Fibroblast of skin of left quadriceps (primary cell): ENCODE measurements at regions not wholly inside any gene's neighbourhood (a gene's known extent, or its start where the extent isn't known, plus 50 kb on each side); places are given as distances from the start of the nearest gene placed in this dataset.
"Not testable (repeated sequence)": the region's sequence is repeated elsewhere in the genome, so short reads cannot be mapped to it uniquely, and the experiment has no call there.

Experiments
- DNase-seq, 2 experiments: peaks; one replicate each; pipeline ENCODE4 v3.0.0-alpha.2; 2013; ENCODE audit warnings: low read depth in 2 of 2

- DNase-seq = no peak
Observed at GRCh38 chr1:58190267-58190988, 356.1 kb downstream of the OMA1 start.

DNA sequence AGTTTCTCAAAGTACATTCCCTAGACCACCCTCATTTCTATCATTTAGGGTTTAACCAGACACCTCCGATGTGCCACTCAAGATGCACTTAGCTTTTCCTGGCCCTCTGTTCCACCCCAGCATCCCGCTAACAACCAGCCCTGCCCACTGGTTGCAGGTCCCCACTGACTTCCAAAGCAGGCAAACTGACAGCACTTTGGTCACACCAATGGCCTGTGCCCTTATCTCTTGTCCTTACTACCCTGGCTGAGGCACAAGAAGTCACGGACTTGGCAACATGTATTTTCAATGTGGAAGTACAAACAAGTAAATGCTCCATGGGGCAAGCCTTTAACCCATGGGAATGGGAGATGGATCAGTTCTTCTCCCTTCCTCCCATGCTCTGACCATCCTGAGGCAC lies 357.1 kb downstream of the OMA1 start:
- no peak for DNase-seq

DNA sequence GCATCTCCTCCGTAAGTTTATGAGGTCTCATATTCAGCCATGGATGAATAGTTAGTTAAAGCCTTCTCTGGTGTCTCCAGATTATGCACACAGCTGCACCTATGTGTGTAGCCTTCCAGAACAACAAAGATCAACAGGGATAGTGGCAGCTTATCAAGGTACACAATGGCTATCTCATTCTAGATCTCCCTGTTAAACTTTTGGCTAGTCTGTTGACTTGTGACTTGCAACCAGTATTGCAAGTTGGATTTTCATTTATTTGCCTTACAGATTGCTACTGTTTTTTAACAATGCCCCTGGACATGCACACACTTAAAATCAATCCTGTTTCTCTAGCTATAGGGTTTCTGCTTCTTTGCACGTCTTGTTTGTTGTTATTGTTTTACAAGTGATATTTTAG lies 363.2 kb downstream of the OMA1 start:
- no peak for DNase-seq

DNA sequence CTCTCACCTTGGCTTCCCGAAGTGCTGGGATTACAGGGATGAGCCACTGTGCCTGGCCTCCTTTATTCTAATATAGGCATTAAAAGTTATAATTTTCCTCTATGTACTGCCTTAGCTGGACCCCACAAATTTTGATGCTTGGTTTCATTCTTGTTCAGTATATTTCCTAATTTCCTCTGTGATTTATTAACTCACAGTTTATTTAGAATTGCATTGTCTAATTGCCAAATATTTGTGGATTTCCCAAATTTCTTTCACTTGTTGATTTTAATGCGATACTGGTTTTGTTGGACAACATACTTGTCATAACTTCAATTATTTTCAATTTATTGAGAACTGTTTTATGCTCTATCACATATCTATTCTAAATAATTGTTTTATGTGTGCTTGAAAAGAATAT lies 366.0 kb downstream of the OMA1 start:
- no peak for DNase-seq

DNA sequence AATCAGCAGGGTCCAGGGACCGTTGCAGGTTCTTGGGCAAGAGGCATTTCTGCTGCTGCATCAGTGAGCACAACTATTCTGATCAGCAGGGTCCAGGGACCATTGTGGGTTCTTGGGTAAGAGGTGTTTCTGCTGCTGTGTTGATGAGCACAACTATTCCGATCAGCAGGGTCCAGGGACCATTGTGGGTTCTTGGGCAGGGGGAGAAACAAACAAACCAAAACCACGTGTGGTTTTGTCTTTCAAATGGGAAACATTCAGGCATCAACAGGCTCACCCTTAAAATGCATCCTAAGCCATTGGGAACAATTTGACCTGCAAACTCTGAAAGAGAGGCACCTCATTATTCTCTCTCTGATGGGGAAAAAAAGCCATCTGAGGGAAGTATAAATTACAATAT lies 377.4 kb downstream of the OMA1 start:
- not testable (repeated sequence) for DNase-seq

GRCh38 chr1:58167131-58167530 lies 379.4 kb downstream of the OMA1 start:
- DNase-seq = not testable (repeated sequence)

DNA sequence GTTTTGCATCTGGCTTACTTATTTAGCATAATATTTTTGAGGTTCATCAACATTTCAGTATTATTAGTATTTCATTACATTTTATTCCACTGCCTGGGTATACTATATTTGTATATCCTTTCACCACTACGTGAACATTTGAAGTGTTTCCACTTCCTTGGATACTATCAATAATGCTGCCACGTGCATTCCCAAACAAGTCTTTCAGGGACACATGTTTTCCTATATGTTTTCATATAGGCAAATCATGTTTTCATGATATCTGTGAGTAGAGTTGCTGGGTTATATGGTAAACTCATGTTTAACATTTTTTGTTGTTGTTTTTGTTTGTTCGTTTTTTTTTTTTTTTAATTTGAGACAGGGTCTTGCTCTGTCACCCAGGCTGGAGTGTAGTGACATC lies 380.1 kb downstream of the OMA1 start:
- DNase-seq = no peak

DNA sequence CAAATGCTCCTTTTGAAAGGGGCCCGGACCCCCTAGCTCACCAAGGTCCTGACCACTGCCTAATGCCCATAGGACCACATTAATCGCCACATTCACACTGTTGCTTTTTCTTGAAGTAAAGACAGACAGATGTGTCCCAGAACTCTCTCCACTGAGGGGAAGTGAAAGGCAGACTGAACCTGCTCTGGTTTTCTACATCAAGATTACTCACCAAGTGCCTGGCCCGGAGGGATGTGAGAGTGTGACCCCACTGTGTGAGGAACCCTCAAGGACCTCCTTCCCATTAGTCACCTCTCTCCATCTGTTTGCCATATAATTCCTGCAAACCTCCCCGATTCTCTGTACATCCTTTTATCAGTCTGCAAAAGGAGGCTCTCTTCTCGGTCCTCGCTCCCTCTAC lies 381.5 kb downstream of the OMA1 start:
- no peak for DNase-seq

- DNase-seq = peak; percentile 39 to 46
Observed at GRCh38 chr1:58162952-58163550, 383.5 kb downstream of the OMA1 start.

GRCh38 chr1:58159434-58159830 lies 387.1 kb downstream of the OMA1 start:
- DNase-seq = no peak

- no peak for DNase-seq
Observed at GRCh38 chr1:58158506-58159433, 387.8 kb downstream of the OMA1 start.

GRCh38 chr1:58158016-58158415 lies 388.5 kb downstream of the OMA1 start:
- no peak for DNase-seq

DNA sequence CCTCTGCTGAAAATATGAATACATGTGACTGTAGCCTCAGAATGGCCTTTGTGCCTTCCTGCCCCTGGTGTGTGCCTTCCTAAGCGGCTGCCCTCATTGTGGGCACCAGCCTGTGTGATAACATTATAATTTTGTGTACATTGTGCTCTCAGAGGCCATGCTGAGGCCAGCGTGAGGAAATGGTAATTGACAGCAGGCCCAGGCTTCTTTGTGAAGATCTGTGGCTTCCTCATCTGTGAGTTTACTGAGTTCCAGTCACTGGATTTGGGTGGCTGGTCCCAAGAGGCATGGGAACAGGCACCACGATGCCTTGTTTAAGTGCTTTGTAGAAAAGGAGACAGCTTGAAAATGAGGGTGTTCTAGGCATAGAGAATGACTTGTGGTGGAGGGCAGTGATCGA lies 389.3 kb downstream of the OMA1 start:
- no peak for DNase-seq

DNA sequence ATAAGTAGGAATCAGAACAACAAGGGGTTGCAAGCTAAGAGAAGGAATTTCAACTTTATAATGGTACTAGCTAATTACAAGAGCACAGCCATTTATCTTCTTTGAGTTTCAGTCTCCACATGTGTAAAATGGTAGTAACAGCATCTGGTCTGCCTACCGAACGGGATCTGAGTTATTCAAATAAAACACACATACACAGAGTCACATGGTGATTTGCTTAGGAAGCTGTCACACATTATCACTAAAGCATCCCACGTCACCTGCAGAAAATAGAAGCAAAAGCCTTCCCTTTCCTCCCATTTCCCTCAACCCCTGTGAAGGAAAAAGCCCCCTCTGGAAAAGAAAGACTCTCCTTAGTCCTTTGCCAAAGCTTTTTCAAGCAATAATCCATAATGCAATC lies 389.7 kb downstream of the OMA1 start:
- no peak for DNase-seq

- DNase-seq = no peak
Observed at GRCh38 chr1:58156124-58156468, 390.4 kb downstream of the OMA1 start.

- DNase-seq = no peak
Observed at GRCh38 chr1:58155418-58156123, 391.0 kb downstream of the OMA1 start.

DNA sequence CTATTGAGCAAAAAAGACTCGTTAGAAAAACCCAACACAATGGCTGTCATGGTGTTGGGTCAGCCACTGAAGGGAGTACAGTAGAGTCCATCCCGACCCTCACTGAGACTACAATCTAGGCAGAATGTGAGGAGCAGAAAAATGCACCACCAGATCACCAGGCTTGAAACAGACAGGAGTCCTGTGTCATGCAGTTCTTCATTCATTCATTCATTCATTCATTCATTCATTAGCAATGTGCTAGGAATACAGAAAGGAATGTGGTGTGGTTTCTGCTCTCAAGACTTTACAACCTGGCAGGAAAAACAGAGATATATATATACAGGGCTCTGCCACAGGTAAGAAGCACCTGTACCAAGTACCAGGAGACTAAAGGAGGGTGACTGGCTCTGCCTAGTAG lies 392.3 kb downstream of the OMA1 start:
- DNase-seq = no peak

- DNase-seq = no peak
Observed at GRCh38 chr1:58152697-58153096, 393.8 kb downstream of the OMA1 start.

DNA sequence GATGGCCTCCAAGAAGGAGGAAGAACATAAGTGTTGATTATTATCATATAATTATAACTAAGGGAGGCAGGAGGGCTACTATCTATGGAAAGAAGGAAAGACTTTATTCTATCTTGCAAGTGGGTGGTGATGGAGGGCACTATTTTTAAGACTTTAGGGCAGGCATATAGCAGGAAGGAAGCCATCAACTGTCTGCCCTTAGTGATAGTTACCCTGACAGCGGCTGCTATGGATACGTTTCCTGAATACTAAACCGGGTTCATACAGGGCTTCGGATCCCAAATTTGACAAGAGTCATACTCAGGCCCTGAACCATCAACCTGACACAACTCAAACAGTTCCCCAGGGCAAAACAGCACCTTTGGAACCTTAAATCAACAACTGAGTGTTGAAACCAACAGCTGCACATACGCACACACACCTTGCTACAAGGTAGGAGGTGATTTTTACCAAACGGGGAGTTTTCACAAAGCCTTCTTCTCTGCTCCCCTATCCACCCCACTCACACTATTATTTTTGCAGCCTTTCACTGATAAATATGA lies 397.2 kb downstream of the OMA1 start:
- DNase-seq = no peak

- DNase-seq = no peak
Observed at GRCh38 chr1:58144698-58145270, 401.7 kb downstream of the OMA1 start.

DNA sequence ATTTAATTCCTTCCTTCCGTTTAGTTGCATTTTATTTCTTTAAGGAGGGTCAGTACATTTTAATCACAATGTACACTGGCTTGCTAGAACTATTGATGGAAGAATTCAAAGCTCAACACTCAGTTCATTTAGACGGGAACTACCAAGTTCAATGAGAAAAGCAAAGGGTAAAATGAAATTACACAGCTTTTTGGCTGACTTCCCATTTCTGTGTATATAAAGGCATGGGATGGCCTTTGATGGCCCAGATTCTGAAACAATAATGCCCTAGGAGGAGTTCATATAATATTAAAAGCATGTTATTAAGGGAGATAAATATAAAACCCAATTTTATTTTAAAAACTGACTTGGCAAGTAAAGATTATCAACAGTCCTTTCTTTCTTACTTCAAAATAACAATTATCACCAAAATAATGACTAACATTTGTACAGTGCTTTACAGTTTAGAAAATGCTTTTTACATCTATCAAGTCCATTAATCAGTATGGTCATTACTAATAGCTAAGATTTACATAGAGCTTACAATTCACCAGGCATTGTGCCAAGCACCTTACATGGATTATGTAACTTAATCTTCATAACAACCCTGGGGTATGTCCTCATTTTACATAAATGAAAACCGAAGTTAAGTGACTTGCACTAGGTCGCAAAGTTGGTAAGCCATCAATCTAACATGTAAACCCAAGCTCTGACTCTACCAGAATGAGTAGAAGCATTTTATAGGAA lies 402.4 kb downstream of the OMA1 start:
- no peak for DNase-seq
